ENCODE measurements at regions not wholly inside any gene's neighbourhood (a gene's known extent, or its start where the extent isn't known, plus 50 kb on each side); places are given as distances from the start of the nearest gene placed in this dataset.

DNA sequence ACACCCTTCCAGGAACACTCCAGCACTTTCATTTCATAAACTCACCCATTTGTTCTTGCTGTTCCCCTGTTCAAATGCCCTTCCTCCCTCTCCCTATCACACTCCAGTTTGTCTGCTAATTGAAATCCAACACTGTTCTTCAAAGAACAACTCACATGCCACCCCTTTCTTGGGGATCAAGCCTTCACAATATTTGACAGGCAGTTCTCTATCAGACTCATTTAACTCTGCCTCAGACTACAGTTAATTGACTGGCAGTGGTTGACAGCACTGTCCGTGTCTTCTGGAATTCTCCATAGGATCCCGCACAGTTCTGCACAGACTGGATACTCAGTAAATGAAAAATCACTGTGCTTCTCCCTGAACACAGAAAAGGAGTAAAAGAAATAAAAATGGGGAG lies 87.8 kb downstream of the PMP22 start:
- no peaks in the 10 kb centered on the region for H3K36me3 ChIP-seq (ENCODE audit: insufficient read depth, low read length)
- no peak overlapping the region for H3K4me2 ChIP-seq (ENCODE audit: low read depth, low read length, poor library complexity, severe bottlenecking)
- no peaks in the 10 kb centered on the region for H3K27me3 ChIP-seq (ENCODE audit: low read length)
- no peak overlapping the region for H2AFZ ChIP-seq (ENCODE audit: low read length)
- DNase-seq = no peak
- H3K4me3 ChIP-seq (ENCODE audit: low read length) = no peak overlapping the region
- no peaks in the 10 kb centered on the region for H3K79me2 ChIP-seq (ENCODE audit: low read length)
- H3K9ac ChIP-seq (ENCODE audit: low read length) = no peak overlapping the region
- no peaks in the 10 kb centered on the region for H4K20me1 ChIP-seq (ENCODE audit: insufficient read depth, low read depth, low read length)
- H3K4me1 ChIP-seq (ENCODE audit: low read length) = no peaks in the 10 kb centered on the region
- H3K9me3 ChIP-seq (ENCODE audit: low read length) = no peaks in the 10 kb centered on the region
- H3K27ac ChIP-seq (ENCODE audit: low read length) = no peak overlapping the region
- H3K9me2 ChIP-seq (replicated peaks; ENCODE audit: insufficient read depth, low read length) = no peaks in the 10 kb centered on the region

DNA sequence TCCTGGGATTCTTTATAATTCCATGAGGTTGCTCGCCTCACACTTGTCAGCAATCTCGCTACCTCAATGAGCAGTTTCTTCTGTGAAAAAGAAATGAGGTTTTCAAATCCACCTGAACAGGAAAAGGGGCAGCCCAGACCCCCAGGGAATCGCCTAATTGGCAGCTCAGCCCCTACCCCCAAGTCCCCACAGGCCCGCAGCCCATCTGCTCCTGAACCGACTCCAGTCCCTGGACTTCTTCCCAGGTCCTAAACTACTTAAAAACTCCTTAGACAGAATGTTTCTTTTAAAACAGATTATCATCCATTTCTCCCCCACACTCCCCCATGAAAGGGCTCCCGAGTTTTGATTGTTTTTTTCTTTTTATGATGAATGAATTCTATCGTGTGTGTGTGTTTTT lies 89.8 kb downstream of the PMP22 start:
- Histone ChIP-seq H2AFZ (ENCODE audit: low read length) (no peak overlapping the region), H3K9me3 (ENCODE audit: low read length) (no peaks in the 10 kb centered on the region), H3K9me2 (replicated peaks; ENCODE audit: insufficient read depth, low read length) (no peaks in the 10 kb centered on the region), H3K27ac (ENCODE audit: low read length) (no peak overlapping the region), H3K4me1 (ENCODE audit: low read length) (no peaks in the 10 kb centered on the region), H3K4me2 (ENCODE audit: low read depth, low read length, poor library complexity, severe bottlenecking) (no peak overlapping the region), H3K9ac (ENCODE audit: low read length) (no peak overlapping the region), H3K27me3 (ENCODE audit: low read length) (no peaks in the 10 kb centered on the region), H3K79me2 (ENCODE audit: low read length) (no peaks in the 10 kb centered on the region), H3K36me3 (ENCODE audit: insufficient read depth, low read length) (no peaks in the 10 kb centered on the region), H4K20me1 (ENCODE audit: insufficient read depth, low read depth, low read length) (no peaks in the 10 kb centered on the region), H3K4me3 (ENCODE audit: low read length) (no peak overlapping the region)
- no peak for DNase-seq

- Histone ChIP-seq H3K36me3 (ENCODE audit: insufficient read depth, low read length) (no peaks in the 10 kb centered on the region), H3K27me3 (ENCODE audit: low read length) (no peaks in the 10 kb centered on the region), H3K4me1 (ENCODE audit: low read length) (no peaks in the 10 kb centered on the region), H3K79me2 (ENCODE audit: low read length) (no peaks in the 10 kb centered on the region), H3K27ac (ENCODE audit: low read length) (no peak overlapping the region), H3K9me3 (ENCODE audit: low read length) (no peaks in the 10 kb centered on the region), H2AFZ (ENCODE audit: low read length) (no peak overlapping the region), H3K4me2 (ENCODE audit: low read depth, low read length, poor library complexity, severe bottlenecking) (no peak overlapping the region), H3K4me3 (ENCODE audit: low read length) (no peak overlapping the region), H3K9me2 (replicated peaks; ENCODE audit: insufficient read depth, low read length) (no peaks in the 10 kb centered on the region), H4K20me1 (ENCODE audit: insufficient read depth, low read depth, low read length) (no peaks in the 10 kb centered on the region), H3K9ac (ENCODE audit: low read length) (no peak overlapping the region)
- peak; percentile 78 for DNase-seq
These were observed 93.7 kb downstream of the PMP22 start for GRCh38 chr17:15171167-15172047.

DNA sequence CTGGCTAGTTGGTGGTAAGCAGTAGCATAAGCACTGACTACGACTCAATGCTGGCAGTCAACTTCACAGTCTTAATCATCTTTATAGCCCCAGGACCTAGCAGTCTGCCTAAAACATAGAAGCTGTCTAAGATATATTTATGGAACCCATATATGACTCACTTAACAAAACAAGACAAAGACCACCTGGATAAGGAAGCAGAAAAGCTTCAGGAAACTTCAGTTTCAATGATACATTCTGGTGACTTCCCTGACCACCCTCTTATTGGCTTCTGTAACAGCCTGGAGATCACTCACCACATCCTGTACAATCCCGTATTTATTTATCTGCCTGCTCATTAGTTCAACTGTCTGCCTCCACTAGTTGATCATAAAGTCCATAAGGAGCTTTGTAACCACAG lies 95.5 kb downstream of the PMP22 start:
- Histone ChIP-seq H3K9me3 (ENCODE audit: low read length) (no peaks in the 10 kb centered on the region), H4K20me1 (ENCODE audit: insufficient read depth, low read depth, low read length) (no peaks in the 10 kb centered on the region), H3K79me2 (ENCODE audit: low read length) (no peaks in the 10 kb centered on the region), H3K9me2 (replicated peaks; ENCODE audit: insufficient read depth, low read length) (no peaks in the 10 kb centered on the region), H3K27ac (ENCODE audit: low read length) (no peak overlapping the region), H3K4me2 (ENCODE audit: low read depth, low read length, poor library complexity, severe bottlenecking) (no peak overlapping the region), H3K36me3 (ENCODE audit: insufficient read depth, low read length) (no peaks in the 10 kb centered on the region), H3K4me3 (ENCODE audit: low read length) (no peak overlapping the region), H3K27me3 (ENCODE audit: low read length) (no peaks in the 10 kb centered on the region), H3K9ac (ENCODE audit: low read length) (no peak overlapping the region), H3K4me1 (ENCODE audit: low read length) (no peaks in the 10 kb centered on the region), H2AFZ (ENCODE audit: low read length) (no peak overlapping the region)
- no peak for DNase-seq

- Histone ChIP-seq H3K9me3 (ENCODE audit: low read length) (no peaks in the 10 kb centered on the region), H3K4me3 (ENCODE audit: low read length) (no peak overlapping the region), H3K9me2 (replicated peaks; ENCODE audit: insufficient read depth, low read length) (no peaks in the 10 kb centered on the region), H3K4me1 (ENCODE audit: low read length) (no peaks in the 10 kb centered on the region), H4K20me1 (ENCODE audit: insufficient read depth, low read depth, low read length) (no peaks in the 10 kb centered on the region), H2AFZ (ENCODE audit: low read length) (no peak overlapping the region), H3K27me3 (ENCODE audit: low read length) (no peaks in the 10 kb centered on the region), H3K9ac (ENCODE audit: low read length) (no peak overlapping the region), H3K4me2 (ENCODE audit: low read depth, low read length, poor library complexity, severe bottlenecking) (no peak overlapping the region), H3K27ac (ENCODE audit: low read length) (no peak overlapping the region), H3K79me2 (ENCODE audit: low read length) (no peaks in the 10 kb centered on the region), H3K36me3 (ENCODE audit: insufficient read depth, low read length) (no peaks in the 10 kb centered on the region)
- DNase-seq = no peak
These were observed 96.7 kb downstream of the PMP22 start for GRCh38 chr17:15168379-15168778.

GRCh38 chr17:15161395-15161794 lies 103.7 kb downstream of the PMP22 start:
- H4K20me1 ChIP-seq (ENCODE audit: insufficient read depth, low read depth, low read length) = no peaks in the 10 kb centered on the region
- H2AFZ ChIP-seq (ENCODE audit: low read length) = no peak overlapping the region
- H3K27me3 ChIP-seq (ENCODE audit: low read length) = no peaks in the 10 kb centered on the region
- no peak overlapping the region for H3K9ac ChIP-seq (ENCODE audit: low read length)
- no peaks in the 10 kb centered on the region for H3K4me1 ChIP-seq (ENCODE audit: low read length)
- no peak overlapping the region for H3K4me2 ChIP-seq (ENCODE audit: low read depth, low read length, poor library complexity, severe bottlenecking)
- DNase-seq = no peak
- no peaks in the 10 kb centered on the region for H3K9me3 ChIP-seq (ENCODE audit: low read length)
- no peaks in the 10 kb centered on the region for H3K36me3 ChIP-seq (ENCODE audit: insufficient read depth, low read length)
- H3K79me2 ChIP-seq (ENCODE audit: low read length) = no peaks in the 10 kb centered on the region
- H3K9me2 ChIP-seq (replicated peaks; ENCODE audit: insufficient read depth, low read length) = no peaks in the 10 kb centered on the region
- no peak overlapping the region for H3K4me3 ChIP-seq (ENCODE audit: low read length)
- H3K27ac ChIP-seq (ENCODE audit: low read length) = no peak overlapping the region

- no peaks in the 10 kb centered on the region for H3K4me1 ChIP-seq (ENCODE audit: low read length)
- DNase-seq = no peak
- H2AFZ ChIP-seq (ENCODE audit: low read length) = no peak overlapping the region
- H3K9me3 ChIP-seq (ENCODE audit: low read length) = no peaks in the 10 kb centered on the region
- H3K79me2 ChIP-seq (ENCODE audit: low read length) = no peaks in the 10 kb centered on the region
- H3K4me2 ChIP-seq (ENCODE audit: low read depth, low read length, poor library complexity, severe bottlenecking) = no peak overlapping the region
- no peak overlapping the region for H3K9ac ChIP-seq (ENCODE audit: low read length)
- H3K36me3 ChIP-seq (ENCODE audit: insufficient read depth, low read length) = no peaks in the 10 kb centered on the region
- H3K27ac ChIP-seq (ENCODE audit: low read length) = no peak overlapping the region
- H3K9me2 ChIP-seq (replicated peaks; ENCODE audit: insufficient read depth, low read length) = no peaks in the 10 kb centered on the region
- no peaks in the 10 kb centered on the region for H4K20me1 ChIP-seq (ENCODE audit: insufficient read depth, low read depth, low read length)
- H3K27me3 ChIP-seq (ENCODE audit: low read length) = no peaks in the 10 kb centered on the region
- H3K4me3 ChIP-seq (ENCODE audit: low read length) = no peak overlapping the region
These were observed 108.1 kb downstream of the PMP22 start for GRCh38 chr17:15157051-15157450.

DNA sequence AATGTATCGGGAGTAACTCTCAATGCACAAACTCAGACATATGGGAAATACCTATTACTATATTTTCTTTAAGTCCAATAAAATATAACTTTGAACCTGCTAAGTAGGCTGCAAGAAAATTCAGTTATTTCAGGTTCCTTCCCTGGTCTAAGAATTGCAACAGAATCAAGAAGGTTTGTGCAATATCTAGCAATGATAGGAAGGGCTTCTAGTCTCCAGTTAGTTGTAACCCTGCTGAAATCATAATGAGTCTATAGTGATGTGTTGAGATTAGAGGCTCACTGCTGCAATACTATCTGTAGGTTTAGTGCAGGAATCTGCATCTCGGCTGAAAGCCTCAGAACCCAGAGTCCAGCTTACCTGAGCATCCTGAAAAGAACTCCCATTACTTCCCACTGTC lies 110.5 kb downstream of the PMP22 start:
- no peak overlapping the region for H2AFZ ChIP-seq (ENCODE audit: low read length)
- H3K4me1 ChIP-seq (ENCODE audit: low read length) = no peaks in the 10 kb centered on the region
- H3K27me3 ChIP-seq (ENCODE audit: low read length) = no peaks in the 10 kb centered on the region
- no peaks in the 10 kb centered on the region for H3K9me2 ChIP-seq (replicated peaks; ENCODE audit: insufficient read depth, low read length)
- H3K4me3 ChIP-seq (ENCODE audit: low read length) = no peak overlapping the region
- H3K36me3 ChIP-seq (ENCODE audit: insufficient read depth, low read length) = no peaks in the 10 kb centered on the region
- no peak overlapping the region for H3K9ac ChIP-seq (ENCODE audit: low read length)
- no peak overlapping the region for H3K4me2 ChIP-seq (ENCODE audit: low read depth, low read length, poor library complexity, severe bottlenecking)
- no peaks in the 10 kb centered on the region for H3K9me3 ChIP-seq (ENCODE audit: low read length)
- no peak overlapping the region for H3K27ac ChIP-seq (ENCODE audit: low read length)
- no peaks in the 10 kb centered on the region for H4K20me1 ChIP-seq (ENCODE audit: insufficient read depth, low read depth, low read length)
- DNase-seq = no peak
- H3K79me2 ChIP-seq (ENCODE audit: low read length) = no peaks in the 10 kb centered on the region
